OCI-LY7 (cell line): ENCODE measurements at regions not wholly inside any gene's neighbourhood (a gene's known extent, or its start where the extent isn't known, plus 50 kb on each side); places are given as distances from the start of the nearest gene placed in this dataset.

ENCODE experiments used
- BruUV-seq: library from RNA; stranded (reverse); fragments of 400-500 nt; replicated peaks from 2 replicates; lab custom pipeline; 2021; lab: Mats Ljungman, UMichigan
- CTCF ChIA-PET: fragments of 300-600 bp; sonication (Branson Sonifier 250); formaldehyde crosslinking; loops from one replicate; lab custom pipeline; 2022; ENCODE audit warnings: antibody characterized with exemption; ENCODE audit not compliant: unreplicated experiment; lab: Charles Lee
- POLR2A ChIA-PET: fragments of 300-600 bp; sonication (Branson Sonifier 250); formaldehyde crosslinking; loops from one replicate; lab custom pipeline; 2022; ENCODE audit warnings: antibody characterized with exemption; lab: Charles Lee
- DNase-seq: peaks from one replicate; pipeline ENCODE4 v3.0.0-alpha.2; 2015; ENCODE audit warnings: low spot score
- H2AFZ ChIP-seq: fragments of 200-600 bp; sonication (generic), shearing (Covaris generic); 2 replicates; pipeline ENCODE4 v1.6.1; 2014; ENCODE audit warnings: mild to moderate bottlenecking, antibody characterized with exemption, low read length, moderate library complexity
- H3K27ac ChIP-seq: fragments of 200-600 bp; sonication (generic); 2 replicates; pipeline ENCODE4 v1.5.1; 2014; ENCODE audit warnings: mixed run types, low read depth, mild to moderate bottlenecking, moderate library complexity, low read length, inconsistent platforms; ENCODE audit not compliant: poor library complexity, severe bottlenecking
- H3K36me3 ChIP-seq: fragments of 200-600 bp; sonication (generic); 2 replicates; pipeline ENCODE4 v1.6.1; 2014; ENCODE audit warnings: mild to moderate bottlenecking, antibody characterized with exemption, low read length, moderate library complexity, mixed read lengths; ENCODE audit not compliant: insufficient read depth
- H3K4me1 ChIP-seq: fragments of 200-600 bp; sonication (generic); 2 replicates; pipeline ENCODE4 v1.5.1; 2014; ENCODE audit warnings: mild to moderate bottlenecking, low read length; ENCODE audit not compliant: insufficient read depth, poor library complexity, severe bottlenecking
- H3K4me2 ChIP-seq: fragments of 200-600 bp; sonication (generic); 2 replicates; pipeline ENCODE4 v1.6.1; 2014; ENCODE audit warnings: mild to moderate bottlenecking, low read length
- H3K4me3 ChIP-seq: fragments of 200-600 bp; sonication (generic); 2 replicates; pipeline ENCODE4 v1.5.1; 2014; ENCODE audit warnings: mild to moderate bottlenecking, low read depth, low read length; ENCODE audit not compliant: poor library complexity, severe bottlenecking
- H3K79me2 ChIP-seq: fragments of 200-600 bp; sonication (generic); 2 replicates; pipeline ENCODE4 v1.6.1; 2016; ENCODE audit warnings: low read depth, mild to moderate bottlenecking, low read length, moderate library complexity, mixed read lengths; ENCODE audit not compliant: insufficient read depth
- H3K9me2 ChIP-seq: fragments of 200-600 bp; sonication (generic); 2 replicates; pipeline ENCODE4 v1.6.1; 2016; ENCODE audit warnings: mild to moderate bottlenecking, low read length, mixed read lengths; ENCODE audit not compliant: insufficient read depth
- H3K9me3 ChIP-seq: fragments of 200-600 bp; sonication (generic); 2 replicates; pipeline ENCODE4 v1.6.1; 2014; ENCODE audit warnings: mild to moderate bottlenecking, mixed run types, low read length, mixed read lengths
- H4K20me1 ChIP-seq: fragments of 200-600 bp; sonication (generic); 2 replicates; pipeline ENCODE4 v1.6.1; 2014; ENCODE audit warnings: mild to moderate bottlenecking, antibody characterized with exemption, low read length, moderate library complexity, mixed read lengths; ENCODE audit not compliant: insufficient read depth
- CTCF ChIP-seq: fragments of 200-600 bp; sonication (generic); conservative IDR thresholded peaks from 2 replicates; pipeline ENCODE4 v1.5.1; 2014; ENCODE audit warnings: mild to moderate bottlenecking, antibody characterized with exemption, low read length, moderate library complexity, mixed read lengths
- EZH2phosphoT487 ChIP-seq: fragments of 200-600 bp; sonication (generic); IDR thresholded peaks from 2 replicates; pipeline ENCODE4 v1.6.1; 2018; ENCODE audit warnings: low read depth, borderline replicate concordance, mild to moderate bottlenecking, mixed run types, antibody characterized with exemption, low read length, moderate library complexity, mixed read lengths
- intact Hi-C: fragments of 100-400 bp; cut with micrococcal nuclease; formaldehyde crosslinking; loops from one replicate; pipeline ENCODE4 v1.10.0; 2022; ENCODE audit not compliant: unreplicated experiment

- intact Hi-C loops, result no loop called here
- Histone ChIP-seq H3K27ac (no peak overlapping the region), H3K4me3 (no peak overlapping the region), H3K9me3 (no peaks in the 10 kb centered on the region), H3K4me2 (no peak overlapping the region), H3K79me2 (no peaks in the 10 kb centered on the region), H2AFZ (no peak overlapping the region), H3K4me1 (no peaks in the 10 kb centered on the region), H3K9me2 (no peaks in the 10 kb centered on the region), H3K36me3 (no peaks in the 10 kb centered on the region), H4K20me1 (no peaks in the 10 kb centered on the region)
- no TSS peak for BruUV-seq
- ChIA-PET POLR2A (no interaction called here), CTCF (no interaction called here)
- TF ChIP-seq CTCF, result no peak
- no peak for TF ChIP-seq EZH2phosphoT487
- DNase-seq, result no peak
These were observed 91.1 kb upstream of the MAPK4 start for GRCh38 chr18:50468807-50469206.

- CTCF ChIA-PET, result no interaction called here
- TF ChIP-seq EZH2phosphoT487, result no peak
- Histone ChIP-seq H3K4me1 (no peaks in the 10 kb centered on the region), H3K4me2 (no peak overlapping the region), H3K9me3 (no peaks in the 10 kb centered on the region), H4K20me1 (no peaks in the 10 kb centered on the region), H3K36me3 (no peaks in the 10 kb centered on the region), H3K4me3 (no peak overlapping the region), H2AFZ (no peak overlapping the region), H3K9me2 (no peaks in the 10 kb centered on the region), H3K27ac (no peak overlapping the region), H3K79me2 (no peaks in the 10 kb centered on the region)
- POLR2A ChIA-PET, result no interaction called here
- BruUV-seq, result no TSS peak
- intact Hi-C loops, result no loop called here
- no peak for DNase-seq
These were observed 90.5 kb upstream of the MAPK4 start for GRCh38 chr18:50469380-50469781.

- H3K9me2 ChIP-seq, result no peaks in the 10 kb centered on the region
- ChIA-PET POLR2A (no interaction called here), CTCF (no interaction called here)
- H3K36me3 ChIP-seq, result no peaks in the 10 kb centered on the region
- no peak overlapping the region for H3K4me2 ChIP-seq
- intact Hi-C loops, result no loop called here
- no peak overlapping the region for H3K4me3 ChIP-seq
- no peak overlapping the region for H3K27ac ChIP-seq
- TF ChIP-seq CTCF (no peak), EZH2phosphoT487 (no peak)
- no peak overlapping the region for H2AFZ ChIP-seq
- H3K4me1 ChIP-seq, result no peaks in the 10 kb centered on the region
- BruUV-seq, result no TSS peak
- no peaks in the 10 kb centered on the region for H3K9me3 ChIP-seq
- no peak for DNase-seq
- H3K79me2 ChIP-seq, result no peaks in the 10 kb centered on the region
- no peaks in the 10 kb centered on the region for H4K20me1 ChIP-seq
These were observed 86.9 kb upstream of the MAPK4 start for GRCh38 chr18:50472941-50473340.
